ENCODE measurements at regions not wholly inside any gene's neighbourhood (a gene's known extent, or its start where the extent isn't known, plus 50 kb on each side); places are given as distances from the start of the nearest gene placed in this dataset.

DNA sequence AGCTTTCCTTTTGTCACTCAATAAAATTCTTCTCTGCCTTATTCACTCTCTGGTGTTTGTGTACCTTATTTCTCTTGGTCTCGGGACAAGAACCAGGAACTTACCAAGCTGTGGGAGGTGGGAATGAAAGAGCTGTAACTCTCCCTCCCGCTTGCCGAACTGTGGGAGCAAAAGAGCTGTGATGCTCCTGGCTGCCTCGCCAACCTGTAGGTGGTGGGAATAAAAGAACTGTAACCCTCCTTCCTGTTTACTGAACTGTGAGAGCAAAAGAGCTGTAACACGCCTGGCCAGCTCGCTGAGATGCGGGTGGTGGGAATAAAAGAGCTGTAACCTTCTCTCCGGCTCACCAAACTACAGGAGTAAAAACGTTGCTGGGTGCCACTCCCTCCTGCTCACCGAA, 314.1 kb upstream of the LRIG3 start:
- H3K27me3 ChIP-seq (replicated peaks; ENCODE audit: control insufficient read depth, insufficient read depth, low read length, poor library complexity, severe bottlenecking), result no peaks in the 10 kb centered on the region
- no peaks in the 10 kb centered on the region for H3K36me3 ChIP-seq (ENCODE audit: control insufficient read depth, insufficient read depth, low read length)
- no peaks in the 10 kb centered on the region for H3K4me1 ChIP-seq (ENCODE audit: control insufficient read depth, insufficient read depth, low read length, poor library complexity, severe bottlenecking)
- no peak overlapping the region for H3K27ac ChIP-seq (ENCODE audit: insufficient read depth, low read length, poor library complexity, severe bottlenecking)
- no peak overlapping the region for H3K4me3 ChIP-seq (ENCODE audit: insufficient read depth, low read depth, low read length, poor library complexity, severe bottlenecking)
- H3K9me3 ChIP-seq (ENCODE audit: control insufficient read depth, low read length), result no peaks in the 10 kb centered on the region
- DNase-seq, result no peak

DNA sequence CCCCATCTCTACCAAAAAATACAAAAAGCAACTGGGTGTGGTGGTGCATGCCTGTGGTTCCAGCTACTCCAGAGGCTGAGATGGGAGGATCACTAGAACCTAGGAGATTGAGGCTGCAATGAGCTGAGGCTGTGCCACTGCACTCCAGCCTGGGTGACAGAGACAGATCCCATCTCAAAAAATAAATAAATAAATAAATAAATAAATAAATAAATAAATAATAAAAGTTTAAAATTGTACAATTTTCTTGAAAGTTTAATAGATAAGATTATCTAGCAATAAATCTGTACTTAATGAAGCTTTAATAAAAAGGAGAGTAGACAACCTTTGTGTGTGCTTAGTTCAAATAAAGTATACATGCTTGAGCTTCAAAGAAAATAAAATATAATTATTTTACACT, 310.0 kb upstream of the LRIG3 start:
- Histone ChIP-seq H3K36me3 (ENCODE audit: control insufficient read depth, insufficient read depth, low read length) (no peaks in the 10 kb centered on the region), H3K27ac (ENCODE audit: insufficient read depth, low read length, poor library complexity, severe bottlenecking) (no peak overlapping the region), H3K4me3 (ENCODE audit: insufficient read depth, low read depth, low read length, poor library complexity, severe bottlenecking) (no peak overlapping the region), H3K9me3 (ENCODE audit: control insufficient read depth, low read length) (no peaks in the 10 kb centered on the region), H3K27me3 (replicated peaks; ENCODE audit: control insufficient read depth, insufficient read depth, low read length, poor library complexity, severe bottlenecking) (no peaks in the 10 kb centered on the region), H3K4me1 (ENCODE audit: control insufficient read depth, insufficient read depth, low read length, poor library complexity, severe bottlenecking) (no peaks in the 10 kb centered on the region)
- DNase-seq, result no peak

DNA sequence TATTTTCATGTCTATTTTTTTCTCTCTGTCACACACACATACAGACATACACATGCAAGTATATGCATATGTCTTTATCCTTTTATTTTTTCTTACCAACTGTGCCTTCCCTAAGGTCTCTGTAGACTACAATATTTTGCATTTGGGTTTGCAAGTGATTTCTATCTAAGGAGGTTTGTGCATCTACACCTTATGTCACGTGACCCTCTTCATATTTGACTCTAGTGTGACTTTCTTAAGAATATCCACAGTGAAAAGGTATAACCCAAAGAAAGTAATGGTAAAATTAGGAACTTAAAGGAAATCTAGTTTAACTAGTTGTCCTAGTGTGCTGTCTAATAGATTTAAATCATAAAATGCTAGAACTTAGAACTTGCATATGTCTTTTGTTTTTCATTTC, 298.8 kb upstream of the LRIG3 start:
- no peaks in the 10 kb centered on the region for H3K27me3 ChIP-seq (replicated peaks; ENCODE audit: control insufficient read depth, insufficient read depth, low read length, poor library complexity, severe bottlenecking)
- H3K4me1 ChIP-seq (ENCODE audit: control insufficient read depth, insufficient read depth, low read length, poor library complexity, severe bottlenecking), result no peaks in the 10 kb centered on the region
- no peak overlapping the region for H3K4me3 ChIP-seq (ENCODE audit: insufficient read depth, low read depth, low read length, poor library complexity, severe bottlenecking)
- no peak overlapping the region for H3K27ac ChIP-seq (ENCODE audit: insufficient read depth, low read length, poor library complexity, severe bottlenecking)
- H3K36me3 ChIP-seq (ENCODE audit: control insufficient read depth, insufficient read depth, low read length), result no peaks in the 10 kb centered on the region
- H3K9me3 ChIP-seq (ENCODE audit: control insufficient read depth, low read length), result no peaks in the 10 kb centered on the region
- no peak for DNase-seq

DNA sequence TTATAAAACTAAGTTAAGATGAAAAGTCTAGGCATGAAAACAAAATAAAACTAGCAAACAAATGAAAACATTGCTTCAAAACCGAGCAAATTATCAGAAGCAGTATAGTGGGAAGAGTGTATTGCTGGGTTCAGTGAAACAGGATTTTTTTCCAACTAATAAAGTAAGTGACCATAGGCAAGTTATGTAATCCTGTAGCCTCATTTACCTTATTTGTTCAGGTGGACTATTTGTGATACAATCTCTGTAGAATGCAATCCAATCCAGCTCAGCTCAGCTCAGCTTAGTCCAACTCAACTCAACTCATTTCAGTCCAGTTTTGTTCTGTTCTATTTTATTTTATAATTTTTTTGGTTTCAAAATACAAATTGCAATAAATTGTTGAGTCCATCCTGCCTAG, 276.7 kb upstream of the LRIG3 start:
- no peaks in the 10 kb centered on the region for H3K36me3 ChIP-seq (ENCODE audit: control insufficient read depth, insufficient read depth, low read length)
- no peak overlapping the region for H3K27ac ChIP-seq (ENCODE audit: insufficient read depth, low read length, poor library complexity, severe bottlenecking)
- no peaks in the 10 kb centered on the region for H3K4me1 ChIP-seq (ENCODE audit: control insufficient read depth, insufficient read depth, low read length, poor library complexity, severe bottlenecking)
- H3K4me3 ChIP-seq (ENCODE audit: insufficient read depth, low read depth, low read length, poor library complexity, severe bottlenecking), result no peak overlapping the region
- no peak for DNase-seq
- no peaks in the 10 kb centered on the region for H3K27me3 ChIP-seq (replicated peaks; ENCODE audit: control insufficient read depth, insufficient read depth, low read length, poor library complexity, severe bottlenecking)
- no peaks in the 10 kb centered on the region for H3K9me3 ChIP-seq (ENCODE audit: control insufficient read depth, low read length)

DNA sequence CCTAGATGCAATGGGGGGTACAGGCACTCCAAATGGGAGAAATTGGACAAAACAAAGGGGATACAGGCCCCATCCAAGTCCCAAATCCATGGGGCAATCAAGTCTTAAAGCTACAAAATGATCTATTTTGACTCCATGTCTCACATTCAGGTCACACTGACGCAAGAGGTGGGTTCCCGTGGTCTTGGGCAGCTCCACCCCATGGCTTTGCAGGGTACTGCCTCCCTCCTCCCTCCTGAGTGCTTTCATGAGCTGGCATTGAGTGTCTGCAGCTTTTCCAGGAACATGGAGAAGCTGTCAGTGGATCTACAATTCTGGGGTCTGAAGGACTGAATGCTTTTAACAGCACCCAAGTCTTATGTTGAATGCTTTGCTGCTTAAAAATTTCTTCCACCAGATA, 274.5 kb upstream of the LRIG3 start:
- Histone ChIP-seq H3K27ac (ENCODE audit: insufficient read depth, low read length, poor library complexity, severe bottlenecking) (no peak overlapping the region), H3K27me3 (replicated peaks; ENCODE audit: control insufficient read depth, insufficient read depth, low read length, poor library complexity, severe bottlenecking) (no peaks in the 10 kb centered on the region), H3K36me3 (ENCODE audit: control insufficient read depth, insufficient read depth, low read length) (no peaks in the 10 kb centered on the region), H3K4me1 (ENCODE audit: control insufficient read depth, insufficient read depth, low read length, poor library complexity, severe bottlenecking) (no peaks in the 10 kb centered on the region), H3K4me3 (ENCODE audit: insufficient read depth, low read depth, low read length, poor library complexity, severe bottlenecking) (no peak overlapping the region), H3K9me3 (ENCODE audit: control insufficient read depth, low read length) (no peaks in the 10 kb centered on the region)
- no peak for DNase-seq

DNA sequence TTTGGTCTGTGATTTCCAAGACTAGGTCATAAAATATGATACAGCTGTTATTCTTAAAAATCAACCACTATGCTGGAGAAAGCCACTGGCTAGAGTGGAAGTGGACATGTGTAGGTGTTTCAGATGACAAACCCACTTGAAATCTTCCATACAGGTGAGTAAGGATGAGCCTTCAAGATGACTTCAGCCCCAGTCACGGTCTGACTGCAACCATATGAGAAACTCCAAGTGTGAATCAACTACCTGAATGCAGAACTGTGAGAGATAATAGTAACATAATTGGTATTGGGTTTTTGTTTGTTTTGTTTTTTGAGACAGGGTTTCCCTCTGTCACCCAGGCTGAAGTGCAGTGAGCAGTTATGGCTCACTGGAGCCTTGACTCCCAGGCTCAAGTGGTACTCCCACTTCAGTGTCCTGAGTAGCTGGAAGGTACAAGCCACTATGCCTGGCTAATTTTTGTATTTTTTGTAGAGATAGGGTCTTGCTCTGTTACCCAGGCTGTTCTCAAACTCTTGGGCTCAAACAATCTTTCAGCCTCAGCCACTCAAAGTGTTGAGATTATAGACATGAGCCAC, 273.3 kb upstream of the LRIG3 start:
- H3K9me3 ChIP-seq (ENCODE audit: control insufficient read depth, low read length), result no peaks in the 10 kb centered on the region
- no peaks in the 10 kb centered on the region for H3K36me3 ChIP-seq (ENCODE audit: control insufficient read depth, insufficient read depth, low read length)
- H3K4me1 ChIP-seq (ENCODE audit: control insufficient read depth, insufficient read depth, low read length, poor library complexity, severe bottlenecking), result no peaks in the 10 kb centered on the region
- H3K4me3 ChIP-seq (ENCODE audit: insufficient read depth, low read depth, low read length, poor library complexity, severe bottlenecking), result no peak overlapping the region
- H3K27me3 ChIP-seq (replicated peaks; ENCODE audit: control insufficient read depth, insufficient read depth, low read length, poor library complexity, severe bottlenecking), result no peaks in the 10 kb centered on the region
- DNase-seq, result no peak
- H3K27ac ChIP-seq (ENCODE audit: insufficient read depth, low read length, poor library complexity, severe bottlenecking), result no peak overlapping the region

DNA sequence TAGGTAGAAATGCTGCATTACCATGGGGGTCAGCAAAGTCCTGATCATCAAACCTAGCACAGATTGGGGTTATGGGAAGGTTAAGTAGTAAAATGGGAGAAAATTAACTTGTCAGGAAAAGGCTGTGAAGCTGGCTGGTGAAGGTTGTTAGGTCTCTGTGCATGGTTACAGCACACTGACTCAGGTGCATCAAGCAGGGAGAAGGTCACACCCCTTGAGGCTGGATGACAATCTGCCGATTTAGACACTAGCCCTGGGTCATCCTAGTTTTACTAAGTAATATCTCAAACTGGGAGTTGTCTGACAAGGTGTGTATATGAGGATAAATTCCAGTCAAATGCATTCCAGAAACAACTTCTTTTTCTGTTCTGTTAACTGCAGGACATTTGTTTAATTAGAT, 271.1 kb upstream of the LRIG3 start:
- no peaks in the 10 kb centered on the region for H3K36me3 ChIP-seq (ENCODE audit: control insufficient read depth, insufficient read depth, low read length)
- DNase-seq, result no peak
- H3K27ac ChIP-seq (ENCODE audit: insufficient read depth, low read length, poor library complexity, severe bottlenecking), result no peak overlapping the region
- no peaks in the 10 kb centered on the region for H3K27me3 ChIP-seq (replicated peaks; ENCODE audit: control insufficient read depth, insufficient read depth, low read length, poor library complexity, severe bottlenecking)
- no peaks in the 10 kb centered on the region for H3K4me1 ChIP-seq (ENCODE audit: control insufficient read depth, insufficient read depth, low read length, poor library complexity, severe bottlenecking)
- H3K9me3 ChIP-seq (ENCODE audit: control insufficient read depth, low read length), result no peaks in the 10 kb centered on the region
- H3K4me3 ChIP-seq (ENCODE audit: insufficient read depth, low read depth, low read length, poor library complexity, severe bottlenecking), result no peak overlapping the region

DNA sequence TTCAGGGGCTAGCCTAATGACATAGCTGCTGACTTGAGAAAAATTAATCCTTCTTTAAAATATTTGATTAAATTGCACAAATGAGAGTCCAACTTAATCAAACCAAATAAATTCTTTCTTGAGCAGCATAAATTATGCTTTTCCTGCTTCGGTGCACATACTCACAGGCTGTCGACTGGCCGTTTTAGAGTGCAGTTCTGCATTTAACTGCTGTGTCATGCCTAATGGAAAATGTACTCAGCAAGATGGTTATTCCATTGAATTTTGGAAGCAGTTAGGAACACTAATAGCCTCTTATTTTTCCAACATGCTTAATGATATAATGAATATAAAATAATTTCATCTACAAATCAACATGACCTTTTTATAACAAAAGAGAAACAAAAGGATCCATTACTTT, 266.1 kb upstream of the LRIG3 start:
- Histone ChIP-seq H3K9me3 (ENCODE audit: control insufficient read depth, low read length) (no peaks in the 10 kb centered on the region), H3K36me3 (ENCODE audit: control insufficient read depth, insufficient read depth, low read length) (no peaks in the 10 kb centered on the region), H3K4me3 (ENCODE audit: insufficient read depth, low read depth, low read length, poor library complexity, severe bottlenecking) (no peak overlapping the region), H3K4me1 (ENCODE audit: control insufficient read depth, insufficient read depth, low read length, poor library complexity, severe bottlenecking) (no peaks in the 10 kb centered on the region), H3K27me3 (replicated peaks; ENCODE audit: control insufficient read depth, insufficient read depth, low read length, poor library complexity, severe bottlenecking) (no peaks in the 10 kb centered on the region), H3K27ac (ENCODE audit: insufficient read depth, low read length, poor library complexity, severe bottlenecking) (no peak overlapping the region)
- DNase-seq, result no peak

DNA sequence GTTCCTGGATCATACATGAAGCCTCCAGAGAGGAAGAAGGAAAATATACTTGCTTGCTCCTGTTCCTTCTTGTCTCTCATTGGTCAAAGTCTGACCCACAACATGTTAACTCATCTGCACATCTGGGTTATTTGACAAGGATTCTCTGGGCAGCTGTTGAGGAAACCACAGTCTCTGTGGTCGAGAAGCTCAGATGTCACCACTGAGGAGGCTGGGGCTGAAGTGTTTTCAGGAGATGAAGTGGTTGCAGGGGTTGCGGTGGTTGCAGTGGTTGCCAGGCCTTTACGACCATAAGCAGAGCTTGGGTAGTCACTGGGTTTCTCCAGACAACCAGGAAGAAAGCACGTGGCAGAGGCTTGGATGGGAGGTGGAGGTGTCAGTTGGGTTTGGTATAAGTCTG, 265.0 kb upstream of the LRIG3 start:
- Histone ChIP-seq H3K27ac (ENCODE audit: insufficient read depth, low read length, poor library complexity, severe bottlenecking) (no peak overlapping the region), H3K27me3 (replicated peaks; ENCODE audit: control insufficient read depth, insufficient read depth, low read length, poor library complexity, severe bottlenecking) (no peaks in the 10 kb centered on the region), H3K4me3 (ENCODE audit: insufficient read depth, low read depth, low read length, poor library complexity, severe bottlenecking) (no peak overlapping the region), H3K36me3 (ENCODE audit: control insufficient read depth, insufficient read depth, low read length) (no peaks in the 10 kb centered on the region), H3K4me1 (ENCODE audit: control insufficient read depth, insufficient read depth, low read length, poor library complexity, severe bottlenecking) (no peaks in the 10 kb centered on the region), H3K9me3 (ENCODE audit: control insufficient read depth, low read length) (no peaks in the 10 kb centered on the region)
- no peak for DNase-seq

DNA sequence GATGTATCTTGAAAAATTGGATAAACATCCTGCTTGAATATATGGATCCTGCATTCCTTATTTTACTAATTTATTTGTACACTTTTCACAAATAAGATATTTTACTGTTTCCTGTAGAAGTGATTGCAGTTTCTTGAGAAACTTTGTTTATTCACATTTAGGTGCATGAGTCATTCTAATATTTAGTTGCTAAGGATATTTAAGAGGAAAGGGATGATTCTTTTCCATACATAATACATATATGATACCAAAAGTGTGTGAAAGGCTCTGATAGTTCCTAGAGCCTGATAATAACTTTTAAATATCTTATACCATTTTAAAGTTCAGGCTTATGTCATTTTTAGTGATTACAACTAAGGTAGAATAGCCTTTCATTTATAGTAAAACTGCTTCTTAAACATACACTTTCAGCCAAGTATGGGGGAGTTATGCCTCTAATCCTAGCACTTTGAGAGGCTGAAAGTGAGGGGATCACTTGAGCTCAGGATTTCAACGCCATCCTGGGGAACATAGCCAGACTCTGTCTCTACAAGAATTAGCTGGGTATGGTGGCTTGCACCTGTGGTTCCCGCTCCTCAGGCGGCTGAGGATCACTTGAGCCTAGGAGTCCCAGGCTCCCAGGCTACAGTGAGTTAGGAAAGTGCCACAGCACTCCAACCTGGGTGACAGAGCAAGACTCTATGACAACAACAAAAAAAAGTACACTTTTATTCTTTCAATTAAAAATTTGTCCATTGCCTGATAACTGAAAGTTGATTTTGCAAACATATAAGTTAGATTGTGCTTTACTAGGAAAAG, 262.6 kb upstream of the LRIG3 start:
- no peak for DNase-seq
- H3K27me3 ChIP-seq (replicated peaks; ENCODE audit: control insufficient read depth, insufficient read depth, low read length, poor library complexity, severe bottlenecking), result no peaks in the 10 kb centered on the region
- H3K36me3 ChIP-seq (ENCODE audit: control insufficient read depth, insufficient read depth, low read length), result no peaks in the 10 kb centered on the region
- H3K27ac ChIP-seq (ENCODE audit: insufficient read depth, low read length, poor library complexity, severe bottlenecking), result no peak overlapping the region
- H3K4me1 ChIP-seq (ENCODE audit: control insufficient read depth, insufficient read depth, low read length, poor library complexity, severe bottlenecking), result no peaks in the 10 kb centered on the region
- H3K9me3 ChIP-seq (ENCODE audit: control insufficient read depth, low read length), result no peaks in the 10 kb centered on the region
- no peak overlapping the region for H3K4me3 ChIP-seq (ENCODE audit: insufficient read depth, low read depth, low read length, poor library complexity, severe bottlenecking)

Measured in effector memory CD4-positive, alpha-beta T cell (primary cell).